Neural progenitor cell (in vitro differentiated cells): ENCODE measurements at regions not wholly inside any gene's neighbourhood (a gene's known extent, or its start where the extent isn't known, plus 50 kb on each side); places are given as distances from the start of the nearest gene placed in this dataset.

Source experiments
- DNase-seq: peaks from one replicate; pipeline ENCODE4 v3.0.0-alpha.2; 2016; ENCODE audit warnings: low spot score
- H2AFZ ChIP-seq: fragments of 200-600 bp; sonication (generic); replicated peaks from 2 replicates; pipeline ENCODE4 v1.6.1; 2016; ENCODE audit warnings: antibody characterized with exemption
- H3F3A ChIP-seq: fragments of 200-600 bp; sonication (generic); 2 replicates; pipeline ENCODE4 v1.6.1; 2016; ENCODE audit warnings: antibody characterized with exemption, low read depth
- H3K27ac ChIP-seq: fragments of 200-600 bp; sonication (generic); 2 replicates; pipeline ENCODE4 v1.5.1; 2016; ENCODE audit warnings: mild to moderate bottlenecking
- H3K27me3 ChIP-seq: fragments of 200-600 bp; sonication (generic); 2 replicates; pipeline ENCODE4 v1.6.1; 2016; ENCODE audit warnings: mild to moderate bottlenecking, moderate library complexity
- H3K36me3 ChIP-seq: fragments of 200-600 bp; sonication (generic); 2 replicates; pipeline ENCODE4 v1.5.1; 2016
- H3K4me1 ChIP-seq: fragments of 200-600 bp; sonication (generic); 2 replicates; pipeline ENCODE4 v1.6.1; 2016; ENCODE audit warnings: mixed run types
- H3K4me2 ChIP-seq: fragments of 200-600 bp; sonication (generic); 2 replicates; pipeline ENCODE4 v1.6.1; 2016
- H3K4me3 ChIP-seq: fragments of 200-600 bp; sonication (generic); 2 replicates; pipeline ENCODE4 v1.5.1; 2016
- H3K79me2 ChIP-seq: fragments of 200-600 bp; sonication (generic); 2 replicates; pipeline ENCODE4 v1.6.1; 2016; ENCODE audit warnings: low read depth
- H3K9ac ChIP-seq: fragments of 200-600 bp; sonication (generic); 2 replicates; pipeline ENCODE4 v1.6.1; 2016
- H3K9me3 ChIP-seq: fragments of 200-600 bp; sonication (generic); 2 replicates; pipeline ENCODE4 v1.5.1; 2016; ENCODE audit warnings: low read depth
- H4K20me1 ChIP-seq: fragments of 200-600 bp; sonication (generic); 2 replicates; pipeline ENCODE4 v1.6.1; 2016; ENCODE audit warnings: low read depth
- H3K27ac Mint-ChIP-seq: 3 replicates; pipeline ENCODE4 v1.8.0; 2021; ENCODE audit warnings: mixed read lengths
- H3K27me3 Mint-ChIP-seq: 2 replicates; pipeline ENCODE4 v1.8.0; 2022; ENCODE audit warnings: low read depth, mild to moderate bottlenecking, inconsistent platforms, moderate library complexity, mixed read lengths; ENCODE audit not compliant: insufficient read depth
- H3K36me3 Mint-ChIP-seq: 3 replicates; pipeline ENCODE4 v1.8.0; 2021; ENCODE audit warnings: mixed read lengths
- H3K4me1 Mint-ChIP-seq: 3 replicates; pipeline ENCODE4 v1.8.0; 2021; ENCODE audit warnings: mixed read lengths
- H3K4me3 Mint-ChIP-seq: 3 replicates; pipeline ENCODE4 v1.8.0; 2021; ENCODE audit warnings: mild to moderate bottlenecking, moderate library complexity, mixed read lengths
- H3K9me3 Mint-ChIP-seq: 3 replicates; pipeline ENCODE4 v1.8.0; 2020; ENCODE audit warnings: mixed read lengths
- CTCF ChIP-seq: fragments of 200-600 bp; sonication (generic); IDR thresholded peaks from 2 replicates; pipeline ENCODE4 v1.5.1; 2017; ENCODE audit warnings: antibody characterized with exemption, mild to moderate bottlenecking
- EZH2 ChIP-seq: fragments of 200-600 bp; sonication (generic); IDR thresholded peaks from 2 replicates; pipeline ENCODE4 v1.6.1; 2017; ENCODE audit warnings: antibody characterized with exemption, mild to moderate bottlenecking, moderate library complexity
- EZH2phosphoT487 ChIP-seq: fragments of 200-600 bp; sonication (generic); IDR thresholded peaks from 2 replicates; pipeline ENCODE4 v1.6.1; 2017; ENCODE audit warnings: antibody characterized with exemption

- Mint-ChIP-seq H3K36me3 (no peaks in the 10 kb centered on the region), H3K27ac (no peak overlapping the region), H3K27me3 (no peaks in the 10 kb centered on the region), H3K4me3 (no peak overlapping the region), H3K4me1 (no peaks in the 10 kb centered on the region), H3K9me3 (peaks cover 23% of the 10 kb centered on the region)
- Histone ChIP-seq H3K4me2 (no peak overlapping the region), H3K36me3 (no peaks in the 10 kb centered on the region), H3K79me2 (no peaks in the 10 kb centered on the region), H3F3A (no peaks in the 10 kb centered on the region), H4K20me1 (no peaks in the 10 kb centered on the region), H3K9me3 (no peaks in the 10 kb centered on the region), H2AFZ (no peak overlapping the region), H3K4me1 (no peaks in the 10 kb centered on the region), H3K4me3 (no peak overlapping the region), H3K9ac (no peak overlapping the region), H3K27me3 (no peaks in the 10 kb centered on the region), H3K27ac (no peak overlapping the region)
- TF ChIP-seq EZH2phosphoT487 (no peak), CTCF (no peak), EZH2 (no peak)
- DNase-seq, result no peak
Measured at GRCh38 chr22:47465809-47466208, 703.4 kb downstream of the TBC1D22A start.

DNA sequence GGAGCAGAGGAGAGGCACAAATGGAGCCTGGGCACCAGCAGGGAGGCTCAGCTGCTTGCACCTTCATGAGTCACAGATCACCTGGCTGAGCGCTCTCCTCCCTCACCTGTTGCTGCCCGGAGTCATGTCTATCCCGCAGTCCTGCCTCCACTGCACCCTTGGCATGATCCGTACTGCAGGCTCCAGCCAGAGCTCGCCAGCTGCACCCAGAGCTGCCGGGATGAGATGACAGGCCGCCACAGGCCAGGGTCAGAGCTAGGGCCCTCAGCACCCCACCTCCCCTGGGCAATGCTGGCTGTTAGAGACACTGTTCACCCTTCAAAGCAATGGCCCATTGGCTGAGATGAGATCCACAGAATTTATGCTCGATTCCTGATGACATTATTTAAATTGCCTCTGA lies 702.8 kb downstream of the TBC1D22A start:
- Mint-ChIP-seq H3K4me3 (no peak overlapping the region), H3K27me3 (no peaks in the 10 kb centered on the region), H3K4me1 (no peaks in the 10 kb centered on the region), H3K36me3 (no peaks in the 10 kb centered on the region), H3K27ac (no peak overlapping the region), H3K9me3 (peaks cover 23% of the 10 kb centered on the region)
- H3K4me3 ChIP-seq, result no peak overlapping the region
- no peak overlapping the region for H3K27ac ChIP-seq
- H3K36me3 ChIP-seq, result no peaks in the 10 kb centered on the region
- H4K20me1 ChIP-seq, result no peaks in the 10 kb centered on the region
- no peaks in the 10 kb centered on the region for H3K27me3 ChIP-seq
- no peak overlapping the region for H3K4me2 ChIP-seq
- no peak for DNase-seq
- no peaks in the 10 kb centered on the region for H3K9me3 ChIP-seq
- H3K9ac ChIP-seq, result no peak overlapping the region
- H3K4me1 ChIP-seq, result no peaks in the 10 kb centered on the region
- H3K79me2 ChIP-seq, result no peaks in the 10 kb centered on the region
- TF ChIP-seq EZH2, result no peak
- H2AFZ ChIP-seq, result no peak overlapping the region
- no peaks in the 10 kb centered on the region for H3F3A ChIP-seq

DNA sequence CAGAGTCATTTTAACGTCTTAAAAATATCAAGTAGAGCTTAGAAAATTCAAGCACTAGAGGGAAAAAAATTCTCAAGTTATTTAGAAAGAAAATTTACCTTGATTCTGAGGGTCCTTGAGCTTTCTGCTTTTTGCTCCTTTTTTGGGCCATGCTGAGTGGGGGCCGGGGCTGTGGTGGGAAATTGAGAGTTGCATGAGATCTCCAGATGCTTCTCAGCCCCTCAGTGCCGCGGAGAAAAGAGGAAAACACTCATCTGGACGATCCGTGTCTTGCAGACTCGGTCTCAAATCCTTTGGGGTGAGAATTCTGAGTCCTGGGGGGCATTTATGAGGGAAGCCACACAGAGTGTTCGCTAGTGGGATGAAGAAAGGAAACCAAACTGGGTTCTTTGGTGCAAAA lies 700.8 kb downstream of the TBC1D22A start:
- Histone ChIP-seq H3F3A (no peaks in the 10 kb centered on the region), H3K79me2 (no peaks in the 10 kb centered on the region), H2AFZ (no peak overlapping the region), H3K4me3 (no peak overlapping the region), H3K4me2 (no peak overlapping the region), H3K4me1 (no peaks in the 10 kb centered on the region), H3K9me3 (peaks cover 3% of the 10 kb centered on the region), H4K20me1 (no peaks in the 10 kb centered on the region), H3K36me3 (no peaks in the 10 kb centered on the region), H3K27ac (no peak overlapping the region), H3K27me3 (no peaks in the 10 kb centered on the region), H3K9ac (no peak overlapping the region)
- TF ChIP-seq EZH2phosphoT487 (no peak), CTCF (no peak), EZH2 (no peak)
- no peak overlapping the region for H3K4me3 Mint-ChIP-seq
- DNase-seq, result no peak
- H3K36me3 Mint-ChIP-seq, result no peaks in the 10 kb centered on the region
- peaks cover 27% of the 10 kb centered on the region for H3K9me3 Mint-ChIP-seq
- H3K27ac Mint-ChIP-seq, result no peak overlapping the region
- no peaks in the 10 kb centered on the region for H3K4me1 Mint-ChIP-seq
- H3K27me3 Mint-ChIP-seq, result no peaks in the 10 kb centered on the region

DNA sequence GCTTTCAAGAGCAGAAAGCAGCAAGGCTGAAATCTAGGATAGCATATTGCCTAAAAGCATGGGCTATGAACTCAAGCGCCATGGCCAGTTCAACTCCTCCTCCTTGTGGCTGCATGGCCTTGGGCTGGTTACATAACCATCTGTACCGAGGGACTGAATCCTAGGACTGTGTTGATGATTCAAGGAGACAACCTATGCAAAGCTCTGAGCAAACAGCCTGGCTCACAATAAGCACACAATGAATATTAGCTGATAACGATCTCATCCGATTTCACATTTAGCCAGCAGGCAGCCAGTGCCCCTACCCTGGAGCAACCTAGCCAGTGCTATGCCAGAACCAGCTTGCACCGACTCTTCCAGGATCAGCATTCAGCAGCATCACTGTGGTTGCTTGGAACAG lies 698.4 kb downstream of the TBC1D22A start:
- TF ChIP-seq CTCF (no peak), EZH2phosphoT487 (no peak), EZH2 (no peak)
- no peak overlapping the region for H3K9ac ChIP-seq
- DNase-seq, result no peak
- H3K9me3 Mint-ChIP-seq, result peaks cover 16% of the 10 kb centered on the region
- H3K27me3 ChIP-seq, result no peaks in the 10 kb centered on the region
- no peaks in the 10 kb centered on the region for H4K20me1 ChIP-seq
- no peak overlapping the region for H3K4me2 ChIP-seq
- no peaks in the 10 kb centered on the region for H3K36me3 Mint-ChIP-seq
- peaks cover 3% of the 10 kb centered on the region for H3K9me3 ChIP-seq
- H3K27ac ChIP-seq, result no peak overlapping the region
- no peaks in the 10 kb centered on the region for H3K4me1 ChIP-seq
- H3K36me3 ChIP-seq, result no peaks in the 10 kb centered on the region
- H3K4me3 ChIP-seq, result no peak overlapping the region
- H2AFZ ChIP-seq, result no peak overlapping the region
- H3F3A ChIP-seq, result no peaks in the 10 kb centered on the region
- H3K79me2 ChIP-seq, result no peaks in the 10 kb centered on the region
- H3K27ac Mint-ChIP-seq, result no peak overlapping the region
- no peaks in the 10 kb centered on the region for H3K27me3 Mint-ChIP-seq
- no peak overlapping the region for H3K4me3 Mint-ChIP-seq
- H3K4me1 Mint-ChIP-seq, result no peaks in the 10 kb centered on the region
